CD14-positive monocyte (primary cell): ENCODE measurements at regions not wholly inside any gene's neighbourhood (a gene's known extent, or its start where the extent isn't known, plus 50 kb on each side); places are given as distances from the start of the nearest gene placed in this dataset.
"Not testable (repeated sequence)": the region's sequence is repeated elsewhere in the genome, so short reads cannot be mapped to it uniquely, and the experiment has no call there.

Source experiments
- DNase-seq, 3 donors: peaks; one replicate each; pipeline ENCODE4 v3.0.0-alpha.2; 2011 to 2022
- H2AFZ ChIP-seq: 2 replicates; pipeline ENCODE4 v1.6.0; 2012; ENCODE audit warnings: mild to moderate bottlenecking, low read depth, low read length, inconsistent platforms; ENCODE audit not compliant: insufficient read depth, poor library complexity, severe bottlenecking
- H3K27ac ChIP-seq, 2 donors: 1 replicate in 1 of 2; 2 replicates in 1 of 2; pipeline ENCODE4 v1.5.1; 2012 to 2013; ENCODE audit warnings: low read length in 2 of 2, control low read depth in 1 of 2, inconsistent platforms in 1 of 2, low read depth in 1 of 2, mild to moderate bottlenecking in 1 of 2
- H3K27me3 ChIP-seq, 2 donors: one replicate each; pipeline versions ENCODE4 v1.6.0 to v1.6.1; 2011 to 2013; ENCODE audit warnings: low read length in 2 of 2; ENCODE audit not compliant: control insufficient read depth in 2 of 2, insufficient read depth in 2 of 2
- H3K36me3 ChIP-seq, 2 donors: replicated peaks in 1 of 2; 1 replicate in 1 of 2; 2 replicates in 1 of 2; pipeline versions ENCODE4 v1.5.1 to v1.6.1; 2012 to 2013; ENCODE audit warnings: low read length in 2 of 2, control low read depth in 1 of 2, inconsistent platforms in 1 of 2, mild to moderate bottlenecking in 1 of 2; ENCODE audit not compliant: insufficient read depth in 2 of 2, control insufficient read depth in 1 of 2
- H3K4me1 ChIP-seq, 2 donors: 1 replicate in 1 of 2; 2 replicates in 1 of 2; pipeline versions ENCODE4 v1.5.1 to v1.6.1; 2012 to 2013; ENCODE audit warnings: low read length in 2 of 2, control low read depth in 1 of 2, inconsistent platforms in 1 of 2, mild to moderate bottlenecking in 1 of 2, moderate library complexity in 1 of 2; ENCODE audit not compliant: insufficient read depth in 2 of 2, control insufficient read depth in 1 of 2
- H3K4me2 ChIP-seq: replicated peaks from 2 replicates; pipeline ENCODE3; 2012; ENCODE audit warnings: low read length, moderate library complexity, mild to moderate bottlenecking; ENCODE audit not compliant: poor library complexity, severe bottlenecking; ENCODE audit errors: extremely low read depth
- H3K4me3 ChIP-seq, 3 experiments: fragments of 200-600 bp in 1 of 3; sonication (generic) in 1 of 3; replicated peaks in 1 of 3; 1 replicate in 2 of 3; 2 replicates in 1 of 3; pipeline ENCODE4 v1.5.1; 2011 to 2013; ENCODE audit warnings: low read length in 3 of 3, mild to moderate bottlenecking in 3 of 3, control low read depth in 2 of 3, low read depth in 2 of 3, inconsistent platforms in 1 of 3, moderate library complexity in 1 of 3
- H3K79me2 ChIP-seq: 2 replicates; pipeline ENCODE4 v1.6.0; 2012; ENCODE audit warnings: mild to moderate bottlenecking, control low read depth, inconsistent platforms, low read length, moderate library complexity; ENCODE audit not compliant: insufficient read depth
- H3K9ac ChIP-seq: 2 replicates; pipeline ENCODE4 v1.6.0; 2017; ENCODE audit warnings: low read length, mild to moderate bottlenecking; ENCODE audit not compliant: insufficient read depth, poor library complexity, severe bottlenecking
- H3K9me3 ChIP-seq, 2 donors: replicated peaks in 1 of 2; 1 replicate in 1 of 2; 2 replicates in 1 of 2; pipeline versions ENCODE4 v1.5.1 to v1.6.1; 2012 to 2013; ENCODE audit warnings: low read length in 2 of 2, control low read depth in 1 of 2; ENCODE audit not compliant: control insufficient read depth in 1 of 2, insufficient read depth in 1 of 2
- H4K20me1 ChIP-seq: 2 replicates; pipeline ENCODE4 v1.6.0; 2012; ENCODE audit warnings: mild to moderate bottlenecking, low read length, control low read depth, moderate library complexity; ENCODE audit not compliant: insufficient read depth
- H3K27ac Mint-ChIP-seq, 7 donors: one replicate each; pipeline ENCODE4 v1.8.0; 2020; ENCODE audit warnings: mild to moderate bottlenecking in 7 of 7, mixed read lengths in 7 of 7, moderate library complexity in 6 of 7, inconsistent platforms in 2 of 7
- H3K27me3 Mint-ChIP-seq, 3 donors: one replicate each; pipeline ENCODE4 v1.8.0; 2021 to 2022; ENCODE audit warnings: low read depth in 3 of 3, mild to moderate bottlenecking in 3 of 3, mixed read lengths in 3 of 3, moderate library complexity in 3 of 3, inconsistent platforms in 1 of 3
- H3K36me3 Mint-ChIP-seq, 2 donors: one replicate each; pipeline ENCODE4 v1.8.0; 2020; ENCODE audit warnings: mixed read lengths in 2 of 2, inconsistent platforms in 1 of 2, mild to moderate bottlenecking in 1 of 2
- H3K4me1 Mint-ChIP-seq: one replicate; pipeline ENCODE4 v1.8.0; 2020; ENCODE audit warnings: mild to moderate bottlenecking, mixed read lengths
- H3K4me3 Mint-ChIP-seq, 2 donors: one replicate each; pipeline ENCODE4 v1.8.0; 2020; ENCODE audit warnings: mild to moderate bottlenecking in 2 of 2, mixed read lengths in 2 of 2, moderate library complexity in 1 of 2
- H3K9me3 Mint-ChIP-seq, 7 donors: one replicate each; pipeline ENCODE4 v1.8.0; 2020 to 2022; ENCODE audit warnings: mixed read lengths in 7 of 7, mild to moderate bottlenecking in 6 of 7, moderate library complexity in 6 of 7, inconsistent platforms in 2 of 7
- WGBS: methylation state at CpG from one replicate; pipeline ENCODE4 v1.1.5; 2013; ENCODE audit warnings: missing lambda C conversion rate; ENCODE audit not compliant: insufficient coverage; 5-methylcytosine and 5-hydroxymethylcytosine counted together
- intact Hi-C, 2 donors: fragments of 100-400 bp; cut with micrococcal nuclease; formaldehyde crosslinking; loops; one replicate each; pipeline versions ENCODE4 v1.15.0 to v1.15.1; 2023
- TF ChIP-seq, protein P1 (sequence below): fragments of 200-600 bp; IDR thresholded peaks from one replicate; pipeline ENCODE4 v1.8.0; 2022; ENCODE audit warnings: antibody characterized with exemption, mild to moderate bottlenecking

DNA sequence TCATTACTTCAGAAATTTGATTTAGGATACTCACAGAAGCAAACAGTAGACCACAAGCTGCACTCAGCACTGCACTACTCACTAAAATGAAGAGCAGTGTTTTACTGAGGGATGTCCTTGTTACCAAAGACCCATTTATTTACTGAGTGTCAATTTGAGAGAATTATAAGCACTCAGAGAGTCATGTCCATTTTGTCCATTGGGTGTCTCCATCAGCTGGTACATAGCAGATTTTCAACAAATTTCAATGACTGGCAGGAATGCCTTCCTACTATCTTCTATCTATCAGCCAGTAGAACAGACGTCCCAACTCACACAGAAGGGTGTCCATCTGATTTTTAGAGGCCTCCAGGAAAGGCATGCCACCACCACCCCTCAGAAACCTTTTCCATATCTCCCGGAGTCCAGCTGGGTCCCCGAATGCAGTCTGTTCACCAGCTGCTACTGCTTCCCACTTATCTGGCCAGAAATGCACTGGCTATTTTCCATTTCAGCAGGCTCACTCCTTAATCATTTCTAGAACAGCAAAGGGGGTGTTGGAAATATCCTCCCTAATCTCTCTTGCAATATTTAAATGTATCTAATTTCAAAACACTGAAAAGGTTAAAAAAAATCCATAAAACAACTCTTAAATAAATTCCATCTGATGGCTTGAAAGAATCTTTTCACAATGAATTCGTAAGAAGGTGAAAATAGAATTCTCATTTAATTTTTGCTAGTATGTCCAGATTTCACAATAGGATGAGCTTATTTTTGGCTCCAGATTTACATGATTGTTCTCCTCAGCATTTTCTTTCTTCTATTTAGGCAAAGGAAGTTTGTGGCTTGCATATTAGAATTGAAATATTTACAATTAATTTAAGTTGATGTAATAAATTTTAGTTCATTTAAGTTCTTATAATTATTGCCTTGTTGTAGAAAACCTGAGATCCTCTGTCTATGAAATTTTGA is 1164.0 kb upstream of the CELF2 start:
- no peak overlapping the region for H3K4me3 Mint-ChIP-seq
- H3K36me3 Mint-ChIP-seq = no peaks in the 10 kb centered on the region
- Histone ChIP-seq H3K27ac (no peak overlapping the region), H3K9ac (no peak overlapping the region), H3K4me1 (no peaks in the 10 kb centered on the region), H2AFZ (no peak overlapping the region), H3K27me3 (no peaks in the 10 kb centered on the region), H3K9me3 (peaks cover 7 to 12% of the 10 kb centered on the region in 2 donors), H3K36me3 (no peaks in the 10 kb centered on the region), H3K79me2 (no peaks in the 10 kb centered on the region), H3K4me3 (no peak overlapping the region), H4K20me1 (no peaks in the 10 kb centered on the region), H3K4me2 (no peak overlapping the region)
- no peak for DNase-seq
- WGBS = 77% methylated on average over 1 of the region's 4 CpGs
- peaks cover 0 to 12% (median 6%) of the 10 kb centered on the region in 7 donors for H3K9me3 Mint-ChIP-seq
- intact Hi-C loops = no loop called here
- TF ChIP-seq, protein P1, sequence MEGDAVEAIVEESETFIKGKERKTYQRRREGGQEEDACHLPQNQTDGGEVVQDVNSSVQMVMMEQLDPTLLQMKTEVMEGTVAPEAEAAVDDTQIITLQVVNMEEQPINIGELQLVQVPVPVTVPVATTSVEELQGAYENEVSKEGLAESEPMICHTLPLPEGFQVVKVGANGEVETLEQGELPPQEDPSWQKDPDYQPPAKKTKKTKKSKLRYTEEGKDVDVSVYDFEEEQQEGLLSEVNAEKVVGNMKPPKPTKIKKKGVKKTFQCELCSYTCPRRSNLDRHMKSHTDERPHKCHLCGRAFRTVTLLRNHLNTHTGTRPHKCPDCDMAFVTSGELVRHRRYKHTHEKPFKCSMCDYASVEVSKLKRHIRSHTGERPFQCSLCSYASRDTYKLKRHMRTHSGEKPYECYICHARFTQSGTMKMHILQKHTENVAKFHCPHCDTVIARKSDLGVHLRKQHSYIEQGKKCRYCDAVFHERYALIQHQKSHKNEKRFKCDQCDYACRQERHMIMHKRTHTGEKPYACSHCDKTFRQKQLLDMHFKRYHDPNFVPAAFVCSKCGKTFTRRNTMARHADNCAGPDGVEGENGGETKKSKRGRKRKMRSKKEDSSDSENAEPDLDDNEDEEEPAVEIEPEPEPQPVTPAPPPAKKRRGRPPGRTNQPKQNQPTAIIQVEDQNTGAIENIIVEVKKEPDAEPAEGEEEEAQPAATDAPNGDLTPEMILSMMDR = no peak
- H3K4me1 Mint-ChIP-seq = no peaks in the 10 kb centered on the region
- H3K27me3 Mint-ChIP-seq = peaks cover 0 to 2% (median 0%) of the 10 kb centered on the region in 3 donors
- H3K27ac Mint-ChIP-seq = no peak overlapping the region

DNA sequence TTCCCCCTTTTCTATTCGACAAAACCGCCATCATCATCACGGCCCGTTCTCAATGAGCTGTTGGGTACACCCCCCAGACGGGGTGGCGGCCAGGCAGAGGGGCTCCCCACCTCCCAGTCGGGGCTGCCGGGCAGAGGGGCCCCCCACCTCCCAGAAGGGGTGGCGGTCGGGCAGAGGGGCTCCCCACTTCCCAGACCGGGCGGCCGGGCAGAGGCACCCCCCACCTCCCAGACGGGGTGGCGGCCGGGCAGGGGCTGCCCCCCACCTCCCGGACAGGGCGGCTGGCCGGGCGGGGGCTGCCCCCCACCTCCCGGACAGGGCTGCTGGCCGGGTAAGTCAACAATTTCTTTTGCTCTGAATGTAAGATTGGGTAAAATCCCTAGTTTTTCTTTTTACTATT is 1162.2 kb upstream of the CELF2 start:
- intact Hi-C loops, H3K4me3 ChIP-seq, H4K20me1 ChIP-seq, DNase-seq, H3K79me2 ChIP-seq, H2AFZ ChIP-seq, H3K27ac ChIP-seq, H3K36me3 Mint-ChIP-seq, H3K4me1 ChIP-seq, H3K27me3 Mint-ChIP-seq, H3K4me3 Mint-ChIP-seq, H3K4me1 Mint-ChIP-seq, H3K4me2 ChIP-seq, H3K36me3 ChIP-seq, H3K27me3 ChIP-seq, H3K27ac Mint-ChIP-seq, H3K9ac ChIP-seq: not testable (repeated sequence)
- H3K9me3 Mint-ChIP-seq = peaks cover 0 to 12% (median 4%) of the 10 kb centered on the region in 7 donors
- WGBS = 95% methylated on average over 11 of the region's 22 CpGs
- peaks cover 7 to 12% of the 10 kb centered on the region in 2 donors for H3K9me3 ChIP-seq
